Endodermal cell (in vitro differentiated cells): ENCODE measurements at regions not wholly inside any gene's neighbourhood (a gene's known extent, or its start where the extent isn't known, plus 50 kb on each side); places are given as distances from the start of the nearest gene placed in this dataset.

Source experiments
- DNase-seq: peaks from one replicate; pipeline ENCODE4 v3.0.0-alpha.2; 2017
- H3K27ac ChIP-seq: 2 replicates; pipeline ENCODE4 v1.5.1; 2013; ENCODE audit warnings: mild to moderate bottlenecking, low read depth, low read length, moderate library complexity
- H3K27me3 ChIP-seq: 2 replicates; pipeline ENCODE4 v1.6.1; 2013; ENCODE audit warnings: mild to moderate bottlenecking, low read length, moderate library complexity; ENCODE audit not compliant: insufficient read depth, control insufficient read depth, poor library complexity, severe bottlenecking
- H3K36me3 ChIP-seq: 2 replicates; pipeline ENCODE4 v1.7.0; 2013; ENCODE audit warnings: mild to moderate bottlenecking, low read length, moderate library complexity; ENCODE audit not compliant: control insufficient read depth, insufficient read depth
- H3K4me1 ChIP-seq: one replicate; pipeline ENCODE4 v1.7.0; 2013; ENCODE audit warnings: low read length; ENCODE audit not compliant: control insufficient read depth, insufficient read depth
- H3K4me3 ChIP-seq: 2 replicates; pipeline ENCODE4 v1.5.1; 2013; ENCODE audit warnings: mild to moderate bottlenecking, low read length, moderate library complexity
- H3K9ac ChIP-seq: 2 replicates; pipeline ENCODE4 v1.6.1; 2013; ENCODE audit warnings: mild to moderate bottlenecking, low read length, moderate library complexity; ENCODE audit not compliant: poor library complexity, severe bottlenecking; ENCODE audit errors: extremely low read depth
- H3K9me3 ChIP-seq: 2 replicates; pipeline ENCODE4 v1.6.1; 2013; ENCODE audit warnings: mild to moderate bottlenecking, low read length, moderate library complexity; ENCODE audit not compliant: control insufficient read depth
- H3K27ac Mint-ChIP-seq: 2 replicates; pipeline ENCODE4 v1.8.0; 2020; ENCODE audit warnings: mixed read lengths
- H3K27me3 Mint-ChIP-seq: 2 replicates; pipeline ENCODE4 v1.8.0; 2021; ENCODE audit warnings: mild to moderate bottlenecking, mixed read lengths; ENCODE audit not compliant: insufficient read depth
- H3K36me3 Mint-ChIP-seq: 2 replicates; pipeline ENCODE4 v1.8.0; 2020; ENCODE audit warnings: low read depth, mixed read lengths
- H3K4me1 Mint-ChIP-seq: 2 replicates; pipeline ENCODE4 v1.8.0; 2020; ENCODE audit warnings: mixed read lengths
- H3K4me3 Mint-ChIP-seq: 2 replicates; pipeline ENCODE4 v1.8.0; 2020; ENCODE audit warnings: mild to moderate bottlenecking, moderate library complexity, mixed read lengths
- H3K9me3 Mint-ChIP-seq: 2 replicates; pipeline ENCODE4 v1.8.0; 2020; ENCODE audit warnings: mild to moderate bottlenecking, mixed read lengths
- CTCF ChIP-seq: fragments of 200-600 bp; sonication (generic); conservative IDR thresholded peaks from 2 replicates; pipeline ENCODE4 v1.5.0; 2021; ENCODE audit warnings: antibody characterized with exemption, mild to moderate bottlenecking
- WGBS, 2 experiments: methylation state at CpG; one replicate each; pipeline versions ENCODE4 v1.1.5 to v1.1.7; 2013; ENCODE audit warnings: missing lambda C conversion rate in 2 of 2, mixed read lengths in 1 of 2; ENCODE audit not compliant: insufficient coverage in 1 of 2, insufficient read length in 1 of 2; 5-methylcytosine and 5-hydroxymethylcytosine counted together

- no peak overlapping the region for H3K9ac ChIP-seq
- H3K4me3 ChIP-seq: no peak overlapping the region
- Mint-ChIP-seq H3K27ac (no peak overlapping the region), H3K4me3 (no peak overlapping the region), H3K9me3 (no peaks in the 10 kb centered on the region), H3K4me1 (peaks cover 17% of the 10 kb centered on the region), H3K36me3 (peaks cover 3% of the 10 kb centered on the region), H3K27me3 (peaks cover 11% of the 10 kb centered on the region)
- DNase-seq: no peak
- H3K27ac ChIP-seq: no peak overlapping the region
- 70 to 74% methylated on average over 9 to 10 of the region's 10 CpGs for WGBS, 2 experiments
- H3K36me3 ChIP-seq: no peaks in the 10 kb centered on the region
- TF ChIP-seq CTCF: no peak
- H3K27me3 ChIP-seq: peaks cover 8% of the 10 kb centered on the region
- no peaks in the 10 kb centered on the region for H3K9me3 ChIP-seq
- H3K4me1 ChIP-seq: no peaks in the 10 kb centered on the region
Observed at GRCh38 chr11:70656252-70656651, 257.9 kb downstream of the CTTN start.

DNA sequence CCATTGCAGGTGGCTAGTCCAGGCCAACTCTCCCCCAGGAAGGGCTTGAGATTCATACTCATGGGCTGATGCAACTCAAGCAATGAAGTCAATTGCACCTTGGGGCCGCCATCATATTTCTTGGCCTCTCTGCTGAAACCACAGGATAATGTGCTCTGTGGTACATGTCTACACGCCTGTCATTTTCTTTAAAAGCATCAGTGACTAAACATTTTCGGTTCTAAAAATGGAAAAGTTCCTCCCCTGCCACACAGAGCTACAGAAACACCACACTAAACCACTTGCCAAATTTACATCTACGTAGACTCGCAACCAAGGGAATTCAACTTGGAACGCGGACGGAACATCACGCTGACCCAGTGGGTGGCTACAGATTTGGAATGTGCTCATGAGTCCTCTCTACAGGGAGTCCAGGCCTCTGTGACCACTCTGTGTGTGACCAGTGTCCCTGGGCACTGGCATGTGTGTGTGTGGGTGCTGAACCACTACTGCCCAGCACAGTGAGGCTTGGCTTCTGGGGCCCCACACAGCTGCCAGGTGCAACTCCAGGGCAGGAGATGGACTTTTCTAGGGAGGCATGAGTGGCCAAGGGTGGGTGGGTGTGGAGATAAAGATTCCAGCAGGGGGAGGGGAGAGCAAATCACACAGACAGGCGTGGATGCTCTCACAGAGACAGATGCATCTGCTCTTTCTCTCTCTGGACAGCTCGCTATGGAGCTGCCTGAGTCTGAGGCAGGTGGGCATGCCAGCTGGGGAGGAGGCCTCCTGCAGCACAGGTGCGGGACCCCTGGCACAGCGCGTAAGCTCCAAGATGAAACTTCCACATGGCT is 261.9 kb downstream of the CTTN start:
- H3K4me3 Mint-ChIP-seq: no peak overlapping the region
- no peak overlapping the region for H3K4me3 ChIP-seq

DNA sequence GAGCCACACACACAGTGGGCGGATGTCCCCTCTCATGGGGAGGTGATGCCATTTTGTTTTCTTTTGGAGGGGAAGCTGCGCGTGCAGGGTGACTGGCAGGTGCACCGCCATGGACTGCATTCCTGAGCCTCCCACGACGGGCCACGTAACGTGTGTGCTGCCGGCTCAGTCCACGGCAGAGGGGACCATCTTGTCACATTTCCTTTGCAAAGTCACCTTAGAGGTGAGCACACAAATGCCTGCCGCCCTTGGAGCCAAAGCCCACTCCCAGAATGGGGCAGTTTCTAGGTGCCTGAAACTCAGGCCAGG is 262.5 kb downstream of the CTTN start:
- Mint-ChIP-seq H3K9me3 (no peaks in the 10 kb centered on the region), H3K36me3 (peaks cover 3% of the 10 kb centered on the region), H3K4me3 (peak overlapping the region; percentile 65), H3K4me1 (peaks cover 24% of the 10 kb centered on the region), H3K27me3 (peaks cover 20% of the 10 kb centered on the region), H3K27ac (no peak overlapping the region)
- 93 to 95% methylated on average over 9 to 11 of the region's 11 CpGs for WGBS, 2 experiments
- H3K27ac ChIP-seq: no peak overlapping the region
- no peaks in the 10 kb centered on the region for H3K36me3 ChIP-seq
- H3K9me3 ChIP-seq: no peaks in the 10 kb centered on the region
- peaks cover 26% of the 10 kb centered on the region for H3K27me3 ChIP-seq
- peaks cover 6% of the 10 kb centered on the region for H3K4me1 ChIP-seq
- no peak for TF ChIP-seq CTCF
- no peak overlapping the region for H3K9ac ChIP-seq
- H3K4me3 ChIP-seq: no peak overlapping the region
- DNase-seq: no peak

More for the DNA sequence above, 261.9 kb downstream of the CTTN start:
- H3K4me1 ChIP-seq: peaks cover 6% of the 10 kb centered on the region
- H3K27me3 Mint-ChIP-seq: peaks cover 20% of the 10 kb centered on the region
- H3K9me3 Mint-ChIP-seq: no peaks in the 10 kb centered on the region
- no peak overlapping the region for H3K27ac ChIP-seq
- no peaks in the 10 kb centered on the region for H3K36me3 ChIP-seq
- no peaks in the 10 kb centered on the region for H3K9me3 ChIP-seq
- H3K27me3 ChIP-seq: peaks cover 26% of the 10 kb centered on the region
- WGBS, 2 experiments: 83 to 87% methylated on average over 9 to 14 of the region's 14 CpGs
- TF ChIP-seq CTCF: no peak
- no peak for DNase-seq
- peaks cover 3% of the 10 kb centered on the region for H3K36me3 Mint-ChIP-seq
- no peak overlapping the region for H3K27ac Mint-ChIP-seq
- H3K9ac ChIP-seq: no peak overlapping the region
- H3K4me1 Mint-ChIP-seq: peaks cover 24% of the 10 kb centered on the region
